ENCODE measurements at regions not wholly inside any gene's neighbourhood (a gene's known extent, or its start where the extent isn't known, plus 50 kb on each side); places are given as distances from the start of the nearest gene placed in this dataset.
"Not testable (repeated sequence)": the region's sequence is repeated elsewhere in the genome, so short reads cannot be mapped to it uniquely, and the experiment has no call there.

- ATAC-seq = no peak
- DNase-seq = peak in 2 of 3 donors; percentile 39 to 45
- TF ChIP-seq CTCF (IDR thresholded peaks at IDR 0.05) = no peak
- Histone ChIP-seq H3K36me3 (ENCODE audit: low read depth) (no peaks in the 10 kb centered on the region), H3K4me1 (ENCODE audit: low read depth) (no peaks in the 10 kb centered on the region), H3K4me3 (no peak overlapping the region), H3K9me3 (no peaks in the 10 kb centered on the region)
- intact Hi-C loops (cut with DNase I, micrococcal nuclease) = no loop called here
Measured at GRCh38 chr1:37177230-37177864, 143.0 kb upstream of the GRIK3 start.

- Histone ChIP-seq H3K4me1 (ENCODE audit: low read depth) (no peaks in the 10 kb centered on the region), H3K36me3 (ENCODE audit: low read depth) (no peaks in the 10 kb centered on the region), H3K4me3 (no peak overlapping the region), H3K9me3 (no peaks in the 10 kb centered on the region)
- DNase-seq (no peak), ATAC-seq (no peak)
- TF ChIP-seq CTCF (IDR thresholded peaks at IDR 0.05) = no peak
- intact Hi-C loops (cut with DNase I, micrococcal nuclease) = no loop called here
Measured at GRCh38 chr1:37181425-37181824, 147.1 kb upstream of the GRIK3 start.

- ATAC-seq = no peak
- H3K36me3 ChIP-seq (ENCODE audit: low read depth) = no peaks in the 10 kb centered on the region
- intact Hi-C loops (cut with DNase I, micrococcal nuclease) = no loop called here
- no peaks in the 10 kb centered on the region for H3K4me1 ChIP-seq (ENCODE audit: low read depth)
- no peak for DNase-seq
- H3K9me3 ChIP-seq = no peaks in the 10 kb centered on the region
- no peak for TF ChIP-seq CTCF (IDR thresholded peaks at IDR 0.05)
- no peak overlapping the region for H3K4me3 ChIP-seq
Measured at GRCh38 chr1:37184789-37185188, 150.5 kb upstream of the GRIK3 start.

GRCh38 chr1:37186246-37186756 lies 152.0 kb upstream of the GRIK3 start:
- intact Hi-C loops (cut with DNase I, micrococcal nuclease) = no loop called here
- H3K36me3 ChIP-seq (ENCODE audit: low read depth) = no peaks in the 10 kb centered on the region
- no peak for DNase-seq
- H3K4me1 ChIP-seq (ENCODE audit: low read depth) = no peaks in the 10 kb centered on the region
- ATAC-seq = no peak
- TF ChIP-seq CTCF (IDR thresholded peaks at IDR 0.05) = no peak
- no peaks in the 10 kb centered on the region for H3K9me3 ChIP-seq
- H3K4me3 ChIP-seq = no peak overlapping the region

GRCh38 chr1:37189111-37189510 lies 154.8 kb upstream of the GRIK3 start:
- DNase-seq (no peak), ATAC-seq (no peak)
- Histone ChIP-seq H3K36me3 (ENCODE audit: low read depth) (no peaks in the 10 kb centered on the region), H3K4me3 (no peak overlapping the region), H3K4me1 (ENCODE audit: low read depth) (no peaks in the 10 kb centered on the region), H3K9me3 (no peaks in the 10 kb centered on the region)
- intact Hi-C loops (cut with DNase I, micrococcal nuclease) = no loop called here
- no peak for TF ChIP-seq CTCF (IDR thresholded peaks at IDR 0.05)

- no peak for TF ChIP-seq CTCF (IDR thresholded peaks at IDR 0.05)
- no peaks in the 10 kb centered on the region for H3K9me3 ChIP-seq
Measured at GRCh38 chr1:37197411-37197810, 163.1 kb upstream of the GRIK3 start.

GRCh38 chr1:37214305-37214704 lies 180.0 kb upstream of the GRIK3 start:
- H3K4me3 ChIP-seq; intact Hi-C loops (cut with DNase I, micrococcal nuclease); H3K9me3 ChIP-seq; H3K36me3 ChIP-seq (ENCODE audit: low read depth); DNase-seq; ATAC-seq; H3K4me1 ChIP-seq (ENCODE audit: low read depth): not testable (repeated sequence)

More at GRCh38 chr1:37197411-37197810, 163.1 kb upstream of the GRIK3 start:
- intact Hi-C loops (cut with DNase I, micrococcal nuclease) = no loop called here
- ATAC-seq = no peak
- H3K36me3 ChIP-seq (ENCODE audit: low read depth) = no peaks in the 10 kb centered on the region
- no peak overlapping the region for H3K4me3 ChIP-seq
- DNase-seq = no peak
- no peaks in the 10 kb centered on the region for H3K4me1 ChIP-seq (ENCODE audit: low read depth)

Data from mucosa of descending colon (tissue), 3 donors.